SK-N-SH treated with all-trans-retinoic acid at 6 μM for 48 hours (cell line): ENCODE measurements at regions not wholly inside any gene's neighbourhood (a gene's known extent, or its start where the extent isn't known, plus 50 kb on each side); places are given as distances from the start of the nearest gene placed in this dataset.

ENCODE experiments used
- ARNTL ChIP-seq: fragments of 450-650 bp; formaldehyde crosslinking; IDR thresholded peaks from 2 replicates; pipeline ENCODE4 v1.5.0; 2020; ENCODE audit warnings: low read depth, mild to moderate bottlenecking, moderate library complexity, borderline replicate concordance
- CREB5 ChIP-seq: fragments of 250-450 bp; sonication (Bioruptor Pico); IDR thresholded peaks from 2 replicates; pipeline ENCODE4 v1.5.1; 2020; ENCODE audit warnings: low read depth, mild to moderate bottlenecking, moderate library complexity
- PPARA ChIP-seq: fragments of 250-450 bp; sonication (Bioruptor Pico); IDR thresholded peaks from 2 replicates; pipeline ENCODE4 v1.5.0; 2020; ENCODE audit warnings: mild to moderate bottlenecking, borderline replicate concordance
- TSHZ2 ChIP-seq: fragments of 250-450 bp; sonication (Bioruptor Pico); IDR thresholded peaks from 2 replicates; pipeline ENCODE4 v1.5.0; 2020; ENCODE audit warnings: mild to moderate bottlenecking, moderate library complexity

- no peak for TF ChIP-seq CREB5 (CRISPR knock-in tag)
- TF ChIP-seq PPARA (CRISPR knock-in tag) = no peak
- TF ChIP-seq TSHZ2 (CRISPR knock-in tag) = no peak
- TF ChIP-seq ARNTL = no peak
Measured at GRCh38 chr19:28949027-28949426, 263.9 kb downstream of the UQCRFS1 start.
